Lower leg skin (tissue), 4 donors: ENCODE measurements at regions not wholly inside any gene's neighbourhood (a gene's known extent, or its start where the extent isn't known, plus 50 kb on each side); places are given as distances from the start of the nearest gene placed in this dataset.

Experiments
- DNase-seq, 2 donors: peaks; one replicate each; pipeline ENCODE4 v3.0.0-alpha.2; 2019; ENCODE audit warnings: low spot score in 2 of 2
- H3K4me3 ChIP-seq: fragments of 200-600 bp; sonication (generic); 2 replicates; pipeline ENCODE4 v1.5.1; 2017; ENCODE audit warnings: mild to moderate bottlenecking, low read depth; ENCODE audit not compliant: poor library complexity, severe bottlenecking
- POLR2A ChIP-seq, 2 donors: fragments of 450-650 bp; IDR thresholded peaks; one replicate each; pipeline ENCODE4 v1.6.1; 2016 to 2017; ENCODE audit warnings: antibody characterized with exemption in 2 of 2, mild to moderate bottlenecking in 1 of 2, moderate library complexity in 1 of 2
- WGBS, 2 donors: methylation state at CpG; one replicate each; pipeline ENCODE4 v1.1.5; 2018; 5-methylcytosine and 5-hydroxymethylcytosine counted together
- intact Hi-C: fragments of 100-400 bp; cut with DNase I; formaldehyde crosslinking; loops from one replicate; pipeline ENCODE4 v1.15.0; 2023; ENCODE audit warnings: low total_unique reads
- TF ChIP-seq, protein P1 (sequence below), 3 donors: fragments of 450-650 bp; IDR thresholded peaks; one replicate each; pipeline ENCODE4 v1.5.1; 2016; ENCODE audit warnings: antibody characterized with exemption in 3 of 3, mild to moderate bottlenecking in 3 of 3, moderate library complexity in 2 of 3

DNA sequence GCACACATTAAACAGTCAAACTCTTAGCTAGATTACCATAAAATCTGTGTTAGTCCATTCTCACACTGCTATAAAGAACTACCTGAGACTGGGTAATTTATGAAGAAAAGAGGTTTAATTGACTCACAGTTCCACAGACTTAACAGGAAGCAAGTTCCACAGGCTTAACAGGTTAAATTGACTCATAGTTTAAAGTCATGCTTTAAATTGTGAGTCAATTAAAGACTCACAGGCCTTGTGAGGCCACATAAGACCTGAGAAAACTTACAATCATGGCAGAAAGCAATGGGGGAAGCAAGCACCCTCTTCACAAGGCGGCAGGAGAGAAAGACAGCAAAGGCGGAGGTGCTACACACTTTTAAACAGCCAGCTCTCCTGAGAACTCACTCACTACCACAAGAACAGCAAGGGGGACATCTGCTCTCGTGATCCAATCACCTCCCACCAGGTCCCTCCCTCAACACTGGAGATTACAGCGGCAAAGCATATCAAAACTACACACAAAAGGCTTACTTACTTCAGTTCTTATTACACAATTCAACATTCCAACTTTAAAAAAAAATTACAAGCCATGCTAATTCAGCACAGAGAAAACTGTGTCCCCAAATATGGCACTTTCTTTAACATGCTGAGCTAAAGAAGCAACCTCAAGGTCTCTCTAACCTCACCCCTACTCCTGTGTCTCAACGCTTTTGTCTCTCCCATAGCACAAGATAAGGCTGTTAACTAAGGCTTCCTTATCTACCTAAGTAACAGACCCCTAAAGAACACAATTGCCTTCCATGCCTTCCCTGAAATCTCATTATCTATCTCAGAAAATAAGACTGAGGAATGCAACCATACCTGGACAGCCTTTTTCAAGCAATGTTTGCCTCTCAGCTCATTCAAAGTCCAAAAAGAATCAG lies 805.1 kb downstream of the NR2F1-AS1 start:
- no peak overlapping the region for H3K4me3 ChIP-seq
- 86 to 91% methylated on average over 5 of the region's 5 CpGs for WGBS, 2 donors
- no peak for DNase-seq
- no peak for TF ChIP-seq POLR2A (IDR thresholded peaks at IDR 0.05)
- intact Hi-C loops = no loop called here

DNA sequence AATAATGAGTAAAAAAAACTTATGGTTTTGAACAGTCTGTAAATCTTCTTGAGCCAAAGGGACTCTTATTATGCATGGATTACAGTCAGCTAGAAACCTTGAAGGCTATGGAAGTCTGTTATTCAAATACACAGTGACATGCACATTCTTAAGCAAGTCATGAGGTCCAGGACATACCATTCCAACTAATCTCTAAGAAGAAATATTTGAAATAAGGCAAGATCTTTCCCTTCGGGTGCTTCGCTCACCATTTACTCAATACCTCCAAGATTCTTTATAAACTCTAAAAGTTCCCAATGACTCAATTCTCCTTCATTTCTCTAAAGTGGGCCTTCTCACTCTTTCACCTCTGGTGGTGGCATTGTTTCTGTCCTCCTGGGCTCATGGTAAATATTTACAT lies 811.0 kb downstream of the NR2F1-AS1 start:
- WGBS, 2 donors = 95 to 97% methylated on average over 2 of the region's 2 CpGs
- no peak overlapping the region for H3K4me3 ChIP-seq
- DNase-seq = no peak
- intact Hi-C loops = no loop called here
- TF ChIP-seq, protein P1, sequence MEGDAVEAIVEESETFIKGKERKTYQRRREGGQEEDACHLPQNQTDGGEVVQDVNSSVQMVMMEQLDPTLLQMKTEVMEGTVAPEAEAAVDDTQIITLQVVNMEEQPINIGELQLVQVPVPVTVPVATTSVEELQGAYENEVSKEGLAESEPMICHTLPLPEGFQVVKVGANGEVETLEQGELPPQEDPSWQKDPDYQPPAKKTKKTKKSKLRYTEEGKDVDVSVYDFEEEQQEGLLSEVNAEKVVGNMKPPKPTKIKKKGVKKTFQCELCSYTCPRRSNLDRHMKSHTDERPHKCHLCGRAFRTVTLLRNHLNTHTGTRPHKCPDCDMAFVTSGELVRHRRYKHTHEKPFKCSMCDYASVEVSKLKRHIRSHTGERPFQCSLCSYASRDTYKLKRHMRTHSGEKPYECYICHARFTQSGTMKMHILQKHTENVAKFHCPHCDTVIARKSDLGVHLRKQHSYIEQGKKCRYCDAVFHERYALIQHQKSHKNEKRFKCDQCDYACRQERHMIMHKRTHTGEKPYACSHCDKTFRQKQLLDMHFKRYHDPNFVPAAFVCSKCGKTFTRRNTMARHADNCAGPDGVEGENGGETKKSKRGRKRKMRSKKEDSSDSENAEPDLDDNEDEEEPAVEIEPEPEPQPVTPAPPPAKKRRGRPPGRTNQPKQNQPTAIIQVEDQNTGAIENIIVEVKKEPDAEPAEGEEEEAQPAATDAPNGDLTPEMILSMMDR (IDR thresholded peaks at IDR 0.05) = no peak
- TF ChIP-seq POLR2A (IDR thresholded peaks at IDR 0.05) = no peak

GRCh38 chr5:92761585-92761984 lies 819.4 kb downstream of the NR2F1-AS1 start:
- no peak overlapping the region for H3K4me3 ChIP-seq
- DNase-seq = no peak
- 63 to 69% methylated on average over 2 of the region's 2 CpGs for WGBS, 2 donors
- TF ChIP-seq POLR2A (IDR thresholded peaks at IDR 0.05) = no peak
- TF ChIP-seq, protein P1 (IDR thresholded peaks at IDR 0.05) = no peak
- intact Hi-C loops = no loop called here

DNA sequence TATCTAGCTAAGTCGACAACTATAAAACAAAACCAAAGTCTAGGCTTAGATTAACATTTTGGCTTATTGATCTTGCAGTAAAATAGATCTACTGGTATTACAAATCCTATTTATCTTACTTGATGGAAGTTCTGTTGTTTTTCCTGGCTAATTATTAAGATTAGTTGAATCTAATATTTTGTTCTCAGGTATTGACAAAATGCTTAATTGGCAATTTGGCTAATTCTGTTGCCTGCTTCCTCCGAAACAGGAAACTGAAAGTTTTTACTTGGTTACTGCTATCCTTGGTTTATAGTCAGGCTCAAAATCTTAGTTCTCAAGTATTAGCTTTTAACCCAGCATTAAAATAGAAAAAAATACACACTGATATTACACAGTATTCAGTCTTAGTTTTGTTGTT lies 820.5 kb downstream of the NR2F1-AS1 start:
- intact Hi-C loops = no loop called here
- H3K4me3 ChIP-seq = no peak overlapping the region
- no peak for DNase-seq
- TF ChIP-seq, protein P1 (IDR thresholded peaks at IDR 0.05) = no peak
- TF ChIP-seq POLR2A (IDR thresholded peaks at IDR 0.05) = no peak
- WGBS, 2 donors = 80 to 82% methylated on average over 2 of the region's 2 CpGs

GRCh38 chr5:92758552-92758951 lies 822.5 kb downstream of the NR2F1-AS1 start:
- no peak for DNase-seq
- no peak overlapping the region for H3K4me3 ChIP-seq
- WGBS, 2 donors = 47 to 50% methylated on average over 1 of the region's 1 CpG
- no peak for TF ChIP-seq POLR2A (IDR thresholded peaks at IDR 0.05)
- TF ChIP-seq, protein P1 (IDR thresholded peaks at IDR 0.05) = no peak
- intact Hi-C loops = no loop called here

DNA sequence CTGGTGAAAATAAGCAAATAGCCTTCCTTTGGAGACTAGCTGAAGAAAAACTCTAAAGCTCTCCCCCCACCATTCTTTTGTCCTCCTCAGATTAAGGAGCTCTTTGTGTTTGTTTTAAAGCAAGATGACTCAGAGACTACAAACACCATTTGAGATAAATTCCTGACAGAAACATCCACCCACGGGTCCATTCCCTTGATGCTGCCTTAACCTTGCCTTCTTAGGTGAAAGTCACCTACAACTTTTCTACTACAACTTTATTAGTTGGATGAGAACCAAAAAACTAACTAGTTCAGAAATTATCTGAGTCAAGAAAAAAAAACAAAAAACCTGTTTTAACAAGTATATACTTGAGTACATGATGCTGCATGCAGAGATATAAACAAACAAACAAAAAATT lies 831.1 kb downstream of the NR2F1-AS1 start:
- WGBS, 2 donors = 18 to 34% methylated on average over 1 of the region's 1 CpG
- TF ChIP-seq POLR2A (IDR thresholded peaks at IDR 0.05) = no peak
- TF ChIP-seq, protein P1 (IDR thresholded peaks at IDR 0.05) = no peak
- no peak for DNase-seq
- intact Hi-C loops = no loop called here
- no peak overlapping the region for H3K4me3 ChIP-seq
